ENCODE measurements at regions not wholly inside any gene's neighbourhood (a gene's known extent, or its start where the extent isn't known, plus 50 kb on each side); places are given as distances from the start of the nearest gene placed in this dataset.

DNA sequence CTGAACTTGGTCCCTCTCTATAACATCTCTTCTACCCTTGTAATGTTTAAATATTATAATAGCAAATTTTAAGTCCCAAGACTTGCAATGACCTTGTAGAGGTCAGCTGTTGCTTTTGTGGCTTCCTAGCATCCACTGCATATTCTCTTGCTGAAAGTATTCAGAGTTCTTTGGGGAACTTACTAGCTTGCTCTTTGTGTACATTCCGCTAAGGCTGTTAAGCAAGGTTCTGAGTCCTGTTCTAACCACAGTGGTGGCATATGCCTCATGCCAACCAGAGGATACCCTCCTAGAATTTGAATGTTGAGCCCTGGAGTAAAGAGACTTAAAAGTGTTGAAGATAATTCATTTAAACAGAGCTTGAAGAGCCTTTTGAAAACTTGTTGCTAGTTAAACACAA is 570.9 kb downstream of the TLE1 start:
- TF ChIP-seq, protein P1, sequence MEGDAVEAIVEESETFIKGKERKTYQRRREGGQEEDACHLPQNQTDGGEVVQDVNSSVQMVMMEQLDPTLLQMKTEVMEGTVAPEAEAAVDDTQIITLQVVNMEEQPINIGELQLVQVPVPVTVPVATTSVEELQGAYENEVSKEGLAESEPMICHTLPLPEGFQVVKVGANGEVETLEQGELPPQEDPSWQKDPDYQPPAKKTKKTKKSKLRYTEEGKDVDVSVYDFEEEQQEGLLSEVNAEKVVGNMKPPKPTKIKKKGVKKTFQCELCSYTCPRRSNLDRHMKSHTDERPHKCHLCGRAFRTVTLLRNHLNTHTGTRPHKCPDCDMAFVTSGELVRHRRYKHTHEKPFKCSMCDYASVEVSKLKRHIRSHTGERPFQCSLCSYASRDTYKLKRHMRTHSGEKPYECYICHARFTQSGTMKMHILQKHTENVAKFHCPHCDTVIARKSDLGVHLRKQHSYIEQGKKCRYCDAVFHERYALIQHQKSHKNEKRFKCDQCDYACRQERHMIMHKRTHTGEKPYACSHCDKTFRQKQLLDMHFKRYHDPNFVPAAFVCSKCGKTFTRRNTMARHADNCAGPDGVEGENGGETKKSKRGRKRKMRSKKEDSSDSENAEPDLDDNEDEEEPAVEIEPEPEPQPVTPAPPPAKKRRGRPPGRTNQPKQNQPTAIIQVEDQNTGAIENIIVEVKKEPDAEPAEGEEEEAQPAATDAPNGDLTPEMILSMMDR (conservative IDR thresholded peaks at IDR 0.05; ENCODE audit: low read length), result no peak
- no peak for TF ChIP-seq EZH2phosphoT487 (IDR thresholded peaks at IDR 0.05; ENCODE audit: borderline replicate concordance)

All from Loucy (cell line).